Stimulated activated CD4-positive, alpha-beta T cell treated with anti-CD3 and anti-CD28 coated beads, TNF-alpha, amount 100 ng/mL, for 1 hour (primary cell): ENCODE measurements at regions not wholly inside any gene's neighbourhood (a gene's known extent, or its start where the extent isn't known, plus 50 kb on each side); places are given as distances from the start of the nearest gene placed in this dataset.
"Not testable (repeated sequence)": the region's sequence is repeated elsewhere in the genome, so short reads cannot be mapped to it uniquely, and the experiment has no call there.

ENCODE experiments used
- DNase-seq, 3 donors: peaks; one replicate each; pipeline ENCODE4 v3.0.0-alpha.2; 2020; ENCODE audit warnings: low read depth in 3 of 3, low spot score in 1 of 3

- no peak for DNase-seq
Observed at GRCh38 chr12:131287015-131287937, 333.6 kb downstream of the ADGRD1 start.

GRCh38 chr12:131287938-131288764 is 334.4 kb downstream of the ADGRD1 start:
- DNase-seq = no peak

GRCh38 chr12:131288765-131289695 is 335.3 kb downstream of the ADGRD1 start:
- DNase-seq = not testable (repeated sequence)

- not testable (repeated sequence) for DNase-seq
Observed at GRCh38 chr12:131289807-131290206, 336.1 kb downstream of the ADGRD1 start.

GRCh38 chr12:131290255-131290959 is 336.7 kb downstream of the ADGRD1 start:
- DNase-seq = no peak

GRCh38 chr12:131293071-131294015 is 339.6 kb downstream of the ADGRD1 start:
- DNase-seq = not testable (repeated sequence)

GRCh38 chr12:131294716-131295115 is 341.0 kb downstream of the ADGRD1 start:
- DNase-seq = not testable (repeated sequence)

- DNase-seq = not testable (repeated sequence)
Observed at GRCh38 chr12:131295117-131295516, 341.4 kb downstream of the ADGRD1 start.

- not testable (repeated sequence) for DNase-seq
Observed at GRCh38 chr12:131295559-131295958, 341.9 kb downstream of the ADGRD1 start.

GRCh38 chr12:131296136-131296535 is 342.4 kb downstream of the ADGRD1 start:
- not testable (repeated sequence) for DNase-seq

GRCh38 chr12:131296651-131297050 is 342.9 kb downstream of the ADGRD1 start:
- DNase-seq = not testable (repeated sequence)

- DNase-seq = not testable (repeated sequence)
Observed at GRCh38 chr12:131298526-131299369, 345.0 kb downstream of the ADGRD1 start.

GRCh38 chr12:131299370-131299701 is 345.6 kb downstream of the ADGRD1 start:
- not testable (repeated sequence) for DNase-seq

- DNase-seq = not testable (repeated sequence)
Observed at GRCh38 chr12:131303576-131303975, 349.9 kb downstream of the ADGRD1 start.

GRCh38 chr12:131304642-131305041 is 350.9 kb downstream of the ADGRD1 start:
- DNase-seq = not testable (repeated sequence)

GRCh38 chr12:131309700-131310099 is 356.0 kb downstream of the ADGRD1 start:
- DNase-seq = no peak

GRCh38 chr12:131310227-131310969 is 356.7 kb downstream of the ADGRD1 start:
- not testable (repeated sequence) for DNase-seq
